ENCODE measurements at regions not wholly inside any gene's neighbourhood (a gene's known extent, or its start where the extent isn't known, plus 50 kb on each side); places are given as distances from the start of the nearest gene placed in this dataset.

- TF ChIP-seq, protein P1, sequence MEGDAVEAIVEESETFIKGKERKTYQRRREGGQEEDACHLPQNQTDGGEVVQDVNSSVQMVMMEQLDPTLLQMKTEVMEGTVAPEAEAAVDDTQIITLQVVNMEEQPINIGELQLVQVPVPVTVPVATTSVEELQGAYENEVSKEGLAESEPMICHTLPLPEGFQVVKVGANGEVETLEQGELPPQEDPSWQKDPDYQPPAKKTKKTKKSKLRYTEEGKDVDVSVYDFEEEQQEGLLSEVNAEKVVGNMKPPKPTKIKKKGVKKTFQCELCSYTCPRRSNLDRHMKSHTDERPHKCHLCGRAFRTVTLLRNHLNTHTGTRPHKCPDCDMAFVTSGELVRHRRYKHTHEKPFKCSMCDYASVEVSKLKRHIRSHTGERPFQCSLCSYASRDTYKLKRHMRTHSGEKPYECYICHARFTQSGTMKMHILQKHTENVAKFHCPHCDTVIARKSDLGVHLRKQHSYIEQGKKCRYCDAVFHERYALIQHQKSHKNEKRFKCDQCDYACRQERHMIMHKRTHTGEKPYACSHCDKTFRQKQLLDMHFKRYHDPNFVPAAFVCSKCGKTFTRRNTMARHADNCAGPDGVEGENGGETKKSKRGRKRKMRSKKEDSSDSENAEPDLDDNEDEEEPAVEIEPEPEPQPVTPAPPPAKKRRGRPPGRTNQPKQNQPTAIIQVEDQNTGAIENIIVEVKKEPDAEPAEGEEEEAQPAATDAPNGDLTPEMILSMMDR (IDR thresholded peaks at IDR 0.05 in 8 of 11, conservative IDR thresholded peaks at IDR 0.05 in 3 of 11): no peak
- TF ChIP-seq POLR2A (IDR thresholded peaks at IDR 0.05) (no peak), POLR2AphosphoS5 (IDR thresholded peaks at IDR 0.05) (no peak)
Measured at GRCh38 chr3:127368186-127369032, 80.6 kb upstream of the PRR20G start.
